SH-SY5Y (cell line): ENCODE measurements at regions not wholly inside any gene's neighbourhood (a gene's known extent, or its start where the extent isn't known, plus 50 kb on each side); places are given as distances from the start of the nearest gene placed in this dataset.

Source experiments
- GATA2 ChIP-seq: IDR thresholded peaks from 2 replicates; pipeline ENCODE4 v1.6.1; 2011; ENCODE audit warnings: mild to moderate bottlenecking, low read depth, low read length
- GATA3 ChIP-seq: IDR thresholded peaks from 2 replicates; pipeline ENCODE4 v1.6.1; 2011; ENCODE audit warnings: low read depth, mild to moderate bottlenecking, low read length, moderate library complexity

DNA sequence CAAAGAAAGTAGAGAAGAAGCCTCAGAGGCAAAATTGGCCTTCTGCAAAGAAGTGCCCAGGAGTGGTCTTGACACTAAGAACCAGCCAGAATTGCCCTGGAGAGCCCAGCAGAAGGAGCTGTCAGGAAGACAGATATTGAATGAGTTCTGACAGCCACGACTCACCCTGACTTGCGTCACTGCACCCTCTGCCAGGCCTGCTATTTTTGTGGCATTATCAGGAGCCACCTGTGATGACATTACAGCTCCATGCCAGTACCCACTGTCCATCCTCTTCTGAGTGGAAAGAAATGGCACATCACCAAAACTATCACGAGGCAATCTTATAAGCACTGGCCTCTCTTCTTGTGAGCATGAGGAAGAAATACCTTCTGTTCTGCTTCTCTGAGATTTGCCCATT is 67.7 kb downstream of the SMIM20 start:
- TF ChIP-seq GATA2 (no peak), GATA3 (no peak)

GRCh38 chr4:25982962-25983361 is 68.9 kb downstream of the SMIM20 start:
- no peak for TF ChIP-seq GATA3
- TF ChIP-seq GATA2: no peak

GRCh38 chr4:25984266-25984665 is 70.2 kb downstream of the SMIM20 start:
- TF ChIP-seq GATA2: no peak
- TF ChIP-seq GATA3: no peak

DNA sequence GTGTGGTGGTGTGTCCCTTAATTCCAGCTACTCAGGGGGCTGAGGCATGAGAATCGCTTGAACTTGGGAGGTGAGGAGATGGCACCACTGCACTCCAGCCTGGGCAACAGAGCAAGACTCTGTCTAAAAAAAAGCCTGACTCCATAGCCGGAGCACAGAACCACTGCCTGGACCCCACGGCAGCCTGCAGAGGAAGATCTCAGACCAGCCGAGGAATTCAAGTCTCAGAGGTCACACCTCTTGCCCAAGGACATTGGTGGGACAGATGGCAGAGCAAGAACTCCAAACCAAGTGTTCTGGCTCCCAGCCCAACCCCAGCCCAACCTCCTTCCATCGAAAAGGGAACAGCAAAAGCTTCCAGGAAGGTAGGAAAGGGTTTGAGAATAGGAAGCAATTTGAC is 70.8 kb downstream of the SMIM20 start:
- no peak for TF ChIP-seq GATA3
- no peak for TF ChIP-seq GATA2

DNA sequence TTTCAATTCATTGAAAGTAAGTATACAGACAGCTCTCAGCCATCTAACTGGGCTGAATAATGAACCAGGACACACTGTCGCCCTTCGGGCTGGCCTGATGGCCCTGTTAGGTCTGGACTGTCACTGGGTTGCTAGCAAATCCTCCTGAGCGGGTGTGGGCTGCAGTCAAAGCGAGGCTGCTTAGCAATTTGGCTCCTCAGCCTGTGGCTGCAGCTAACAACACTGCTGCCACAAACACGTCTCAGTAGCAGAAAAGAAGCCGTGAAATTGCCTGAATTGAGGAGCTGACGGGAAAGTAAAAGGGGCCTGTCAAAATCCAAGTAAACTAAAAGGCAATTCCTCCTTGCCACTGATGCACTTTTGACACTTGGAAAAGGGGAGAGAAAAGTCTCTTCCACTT is 72.8 kb downstream of the SMIM20 start:
- TF ChIP-seq GATA3 (no peak), GATA2 (no peak)

- TF ChIP-seq GATA2 (no peak), GATA3 (no peak)
Observed at GRCh38 chr4:25991340-25991739, 77.3 kb downstream of the SMIM20 start.

DNA sequence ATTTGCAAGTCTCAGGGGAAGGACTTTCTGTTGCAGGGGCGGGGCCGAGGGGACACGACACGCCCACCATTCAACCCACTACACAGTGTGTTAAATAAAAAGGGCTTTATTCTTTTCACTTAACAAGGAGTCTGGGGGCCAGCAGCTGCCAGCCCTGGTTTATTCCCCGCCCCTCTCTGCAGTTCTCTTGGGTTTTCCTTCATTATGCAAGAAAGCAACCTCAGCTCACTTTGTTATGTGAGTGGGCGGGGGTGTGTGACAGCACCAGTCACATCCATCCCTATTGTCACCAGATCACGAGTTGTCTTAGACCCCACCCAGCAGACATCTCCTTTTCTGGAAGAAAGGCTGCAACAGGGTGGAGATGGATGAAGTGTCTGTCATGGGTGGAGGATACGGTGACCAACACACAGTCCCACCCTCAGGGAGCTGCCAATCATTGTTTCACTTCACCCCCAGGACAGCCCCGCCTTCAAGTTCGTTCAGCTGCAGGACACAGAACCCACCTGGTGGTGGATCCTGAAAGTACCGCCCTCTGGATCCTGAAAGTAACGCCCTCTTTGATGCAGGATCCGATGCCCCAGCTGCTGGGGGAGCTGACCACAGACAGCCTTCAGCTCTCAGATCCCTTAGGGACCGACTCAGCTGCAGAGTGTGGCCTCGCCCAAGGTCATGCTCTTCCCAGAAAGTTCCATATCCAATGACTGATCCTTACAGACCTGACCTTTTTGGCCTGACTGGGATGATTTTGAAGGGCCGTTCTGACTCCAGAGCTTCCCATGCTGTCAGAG is 79.6 kb downstream of the SMIM20 start:
- TF ChIP-seq GATA3: no peak
- no peak for TF ChIP-seq GATA2

- no peak for TF ChIP-seq GATA2
- TF ChIP-seq GATA3: no peak
Observed at GRCh38 chr4:26000274-26000950, 86.4 kb downstream of the SMIM20 start.

GRCh38 chr4:26001413-26001812 is 87.4 kb downstream of the SMIM20 start:
- no peak for TF ChIP-seq GATA2
- no peak for TF ChIP-seq GATA3

- TF ChIP-seq GATA2 (no peak), GATA3 (no peak)
Observed at GRCh38 chr4:26001816-26002215, 87.8 kb downstream of the SMIM20 start.

GRCh38 chr4:26003056-26003455 is 89.0 kb downstream of the SMIM20 start:
- TF ChIP-seq GATA3 (no peak), GATA2 (no peak)

GRCh38 chr4:26004290-26004689 is 90.3 kb downstream of the SMIM20 start:
- TF ChIP-seq GATA2 (no peak), GATA3 (0 out of 2 replicates have a peak, but pooled peaks have one; percentile 35)

DNA sequence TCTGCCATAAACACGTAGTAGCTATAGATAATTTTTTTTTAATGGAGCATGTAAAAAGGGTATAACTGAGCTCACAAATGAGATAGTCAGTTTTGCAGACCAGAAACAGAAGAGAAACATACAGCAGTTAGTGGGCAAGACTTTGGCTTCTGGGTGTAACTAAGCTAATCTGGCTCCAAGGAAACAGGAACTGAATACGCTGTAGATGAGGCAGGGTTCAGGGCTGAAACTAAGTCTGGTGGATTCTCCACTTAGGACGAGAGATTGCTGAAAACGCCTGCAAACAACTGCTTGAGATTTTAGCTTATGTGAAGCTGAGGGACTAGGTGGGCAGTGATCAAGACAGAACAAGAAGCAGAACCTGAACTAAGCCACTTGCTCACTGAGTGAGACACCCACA is 91.7 kb downstream of the SMIM20 start:
- TF ChIP-seq GATA2: no peak
- TF ChIP-seq GATA3: no peak

- no peak for TF ChIP-seq GATA3
- TF ChIP-seq GATA2: no peak
Observed at GRCh38 chr4:26008737-26009136, 94.7 kb downstream of the SMIM20 start.

DNA sequence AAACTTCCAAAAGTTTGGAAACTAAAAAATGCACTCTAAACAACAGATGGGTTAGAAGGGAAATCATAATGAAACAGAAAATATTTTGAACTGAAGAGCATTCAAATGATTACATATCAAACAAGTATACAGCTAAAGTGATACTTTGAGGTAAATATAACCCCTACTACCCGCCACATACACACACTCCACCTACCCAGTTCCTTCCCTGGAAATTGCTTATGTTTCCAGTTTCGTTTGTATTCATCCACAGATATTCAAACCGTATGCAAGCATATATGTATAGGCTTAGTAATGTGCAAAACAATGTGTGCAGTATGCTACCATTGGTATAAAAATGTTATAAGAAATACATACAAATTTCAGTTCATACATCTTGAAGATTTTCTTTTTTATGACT is 95.5 kb downstream of the SMIM20 start:
- TF ChIP-seq GATA3 (no peak), GATA2 (no peak)
